Suppressor macrophage treated with lipopolysaccharide for 4 hours (primary cell): ENCODE measurements at regions not wholly inside any gene's neighbourhood (a gene's known extent, or its start where the extent isn't known, plus 50 kb on each side); places are given as distances from the start of the nearest gene placed in this dataset.
"Not testable (repeated sequence)": the region's sequence is repeated elsewhere in the genome, so short reads cannot be mapped to it uniquely, and the experiment has no call there.

Experiments
- DNase-seq: peaks from one replicate; pipeline ENCODE4 v3.0.0-alpha.2; 2020

DNA sequence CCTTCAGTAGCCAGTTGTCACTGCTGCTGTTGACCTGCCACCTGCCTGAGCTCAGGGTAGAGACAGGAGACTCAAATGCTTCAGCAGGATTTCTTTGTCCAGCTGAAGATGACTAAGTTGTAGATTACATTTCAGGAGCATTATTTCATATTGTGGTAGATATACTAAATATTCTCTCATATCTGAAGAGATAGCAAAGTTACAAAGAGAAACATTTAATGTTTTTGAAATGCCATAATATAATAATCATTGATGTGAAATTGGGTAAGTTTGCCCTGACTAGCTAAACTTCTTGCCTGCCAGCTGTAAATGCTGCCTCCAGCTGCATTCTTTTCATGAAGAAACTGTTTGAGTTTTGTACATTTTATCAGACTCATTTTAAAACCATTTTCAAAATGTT, 247.6 kb upstream of the CNKSR2 start:
- no peak for DNase-seq

DNA sequence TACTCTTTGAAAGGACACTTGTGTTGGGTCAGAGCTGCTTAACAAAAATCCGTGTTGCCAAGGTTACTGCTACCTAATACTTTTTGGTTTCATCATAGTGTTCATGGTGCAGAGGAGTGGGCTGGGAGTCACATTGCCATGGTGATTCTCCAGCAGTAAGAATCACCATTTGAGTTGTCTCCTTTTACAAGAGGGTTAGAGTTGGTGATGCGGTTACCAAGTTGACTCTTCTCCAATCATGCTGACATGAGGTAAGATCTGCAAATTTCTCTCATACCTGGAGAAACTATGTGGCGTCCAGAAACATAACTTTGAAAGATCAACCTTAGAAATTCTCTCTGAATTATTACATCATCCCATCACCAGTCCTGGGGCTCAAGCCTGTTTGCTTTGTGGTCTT, 242.9 kb upstream of the CNKSR2 start:
- DNase-seq: no peak

DNA sequence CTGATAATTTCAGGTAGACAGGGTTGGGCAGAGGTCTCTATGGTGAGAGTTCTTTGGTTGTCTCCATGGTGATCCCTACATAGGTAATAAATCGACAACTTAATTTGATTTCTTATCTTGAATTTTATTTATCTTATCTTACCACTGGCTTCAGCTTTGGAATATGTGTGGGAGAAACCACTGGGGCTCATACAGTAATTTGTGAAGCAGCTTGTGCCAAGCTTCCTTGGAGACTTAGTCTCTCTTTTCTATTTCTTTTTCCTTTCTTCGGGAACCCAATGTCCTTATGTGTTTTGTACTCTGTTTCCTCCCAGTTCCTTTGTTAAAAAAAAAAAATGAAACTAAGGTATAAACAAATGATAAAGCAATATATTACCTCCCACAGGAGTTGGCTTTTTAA, 242.4 kb upstream of the CNKSR2 start:
- no peak for DNase-seq

DNA sequence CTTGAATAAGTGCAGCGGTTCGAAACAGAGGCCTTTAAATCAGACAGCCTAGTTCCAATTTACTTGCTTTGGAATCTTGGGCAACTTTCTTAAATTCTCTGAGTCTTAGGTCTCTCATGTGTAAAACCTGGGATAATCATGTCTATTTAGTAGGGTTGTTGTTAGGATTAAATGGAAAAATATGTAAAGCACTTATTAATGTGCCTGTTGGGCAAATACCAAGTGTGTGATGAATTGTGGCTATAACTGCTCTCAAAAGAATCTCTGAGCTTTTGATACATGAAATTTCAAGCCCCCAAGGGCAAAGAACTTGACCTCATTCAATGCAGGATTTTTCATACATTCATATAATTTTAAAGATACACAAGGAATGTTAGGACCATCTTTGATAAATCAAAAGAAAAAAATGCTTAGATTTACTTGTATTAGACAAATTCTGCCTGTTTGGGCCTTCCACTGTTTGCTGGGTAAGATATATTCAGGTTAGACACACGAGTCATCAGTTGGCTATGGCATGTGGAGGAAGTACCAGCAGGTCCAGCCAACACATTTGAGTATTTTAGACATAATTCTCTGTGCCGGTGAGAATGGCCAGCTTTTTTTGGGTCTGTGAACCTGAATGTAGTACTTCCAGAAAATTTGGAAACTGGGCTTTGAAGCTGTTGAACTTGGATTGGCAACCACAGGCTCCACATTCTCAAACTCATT, 241.4 kb upstream of the CNKSR2 start:
- no peak for DNase-seq

DNA sequence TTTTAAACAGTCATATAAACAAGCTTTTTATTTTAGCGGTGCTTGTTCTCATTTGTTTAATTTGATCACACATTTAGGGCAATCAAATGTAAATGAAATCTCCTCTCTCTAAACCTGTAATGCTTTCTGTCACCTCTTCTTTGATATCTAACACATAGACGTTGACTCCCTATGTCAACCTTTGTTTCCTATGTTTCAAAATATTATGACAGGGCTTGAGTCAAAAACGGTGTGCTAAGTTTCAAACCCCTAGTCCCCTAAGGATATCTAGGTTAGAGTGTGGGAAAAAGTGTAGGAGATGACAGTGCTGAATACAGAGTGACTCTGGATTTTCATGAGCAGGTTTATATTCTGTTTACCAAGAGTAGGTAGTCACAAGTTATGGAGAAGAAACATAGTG, 224.0 kb upstream of the CNKSR2 start:
- no peak for DNase-seq

DNA sequence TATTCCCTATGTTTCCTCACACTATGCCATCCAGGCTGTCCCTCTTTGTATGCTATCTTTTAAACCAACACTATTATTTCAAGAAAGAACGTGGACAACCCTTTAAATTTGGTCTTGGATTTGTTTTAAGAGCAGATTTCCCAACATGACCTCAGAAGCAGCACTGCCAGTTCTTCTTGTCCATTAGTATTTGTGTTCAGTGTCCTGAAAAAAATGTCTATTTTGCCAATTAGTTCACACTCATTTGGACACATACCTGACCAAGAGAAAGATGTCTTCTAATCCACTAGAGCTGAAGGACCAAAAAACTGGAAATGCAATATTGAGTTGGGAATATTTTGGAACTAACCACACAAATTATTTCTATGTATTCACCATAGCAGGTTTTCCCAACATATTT, 223.2 kb upstream of the CNKSR2 start:
- no peak for DNase-seq

DNA sequence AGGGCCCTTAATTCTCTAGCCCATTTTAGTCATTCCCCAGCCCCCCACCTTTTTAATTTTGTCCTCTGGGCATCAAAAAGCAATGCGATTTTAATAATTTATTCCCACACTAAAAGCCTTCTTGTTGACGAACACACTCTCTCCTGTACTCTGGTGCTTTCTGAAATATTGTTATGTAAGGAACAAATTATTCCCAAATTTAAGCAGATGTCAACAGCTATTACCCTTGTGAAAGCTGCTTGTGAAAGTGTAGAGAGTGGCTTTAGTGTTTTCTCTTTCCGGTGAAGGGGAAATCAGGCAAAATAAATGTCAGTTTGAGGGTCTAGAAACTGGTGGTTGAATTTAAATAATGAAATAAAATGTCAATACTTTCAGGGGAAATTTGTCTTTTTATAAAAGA, 221.2 kb upstream of the CNKSR2 start:
- DNase-seq: no peak

DNA sequence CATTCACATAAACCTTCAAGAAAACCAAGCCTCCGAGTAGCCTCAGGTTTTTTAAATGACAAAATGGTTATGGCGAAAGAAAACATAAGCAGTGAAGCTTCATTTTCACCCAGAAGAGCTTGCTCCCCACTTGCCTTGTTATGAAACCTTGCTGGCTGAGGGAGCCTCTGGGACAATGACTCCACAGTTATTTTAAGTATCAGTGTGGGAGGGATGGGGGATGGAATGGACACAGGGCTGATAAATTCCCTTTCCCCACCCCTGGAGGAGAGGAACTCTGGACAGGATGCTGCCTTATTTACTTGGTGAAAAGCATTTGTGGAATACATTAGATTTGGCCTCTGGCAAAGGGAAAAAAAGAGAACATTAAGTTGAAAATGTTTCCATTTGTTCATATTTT, 220.7 kb upstream of the CNKSR2 start:
- DNase-seq: peak; percentile 8

DNA sequence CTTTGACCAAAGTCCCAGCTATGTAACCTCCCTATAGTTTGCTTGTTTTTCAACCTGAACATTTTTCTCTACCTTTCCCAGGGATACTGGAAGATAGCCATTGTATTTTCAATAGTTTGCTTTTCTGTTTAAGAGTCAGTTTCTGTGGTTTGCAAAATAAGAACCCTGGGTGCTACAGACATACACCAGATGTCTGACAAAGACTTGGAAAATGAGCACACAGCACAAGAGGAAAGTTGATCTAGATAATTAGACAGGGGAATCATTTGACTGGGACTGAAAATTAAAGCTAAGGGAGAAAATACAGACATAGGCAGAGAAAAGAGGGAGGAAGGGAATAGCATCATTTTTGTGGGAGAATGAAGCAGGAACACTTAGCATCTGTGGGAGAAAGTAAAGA, 218.3 kb upstream of the CNKSR2 start:
- no peak for DNase-seq

DNA sequence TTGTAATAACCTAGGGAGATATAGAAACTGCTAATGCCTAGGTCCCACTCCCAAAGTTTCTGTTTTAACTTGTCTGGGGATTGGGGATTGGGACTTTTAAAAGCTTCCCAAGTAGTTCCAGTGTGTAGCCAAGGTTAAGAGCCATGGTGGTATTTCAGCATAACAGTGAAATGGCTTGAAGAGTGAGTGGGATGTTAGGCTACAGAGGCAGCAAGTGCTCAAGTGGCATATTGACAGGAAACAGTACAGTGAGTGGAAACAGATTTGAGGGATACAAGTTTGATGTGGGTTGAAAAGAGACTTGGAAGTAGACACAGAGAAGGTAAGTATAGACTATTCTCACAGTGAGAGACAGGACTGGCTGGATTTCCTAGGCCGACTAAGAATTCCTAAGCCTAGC, 217.6 kb upstream of the CNKSR2 start:
- DNase-seq: no peak

DNA sequence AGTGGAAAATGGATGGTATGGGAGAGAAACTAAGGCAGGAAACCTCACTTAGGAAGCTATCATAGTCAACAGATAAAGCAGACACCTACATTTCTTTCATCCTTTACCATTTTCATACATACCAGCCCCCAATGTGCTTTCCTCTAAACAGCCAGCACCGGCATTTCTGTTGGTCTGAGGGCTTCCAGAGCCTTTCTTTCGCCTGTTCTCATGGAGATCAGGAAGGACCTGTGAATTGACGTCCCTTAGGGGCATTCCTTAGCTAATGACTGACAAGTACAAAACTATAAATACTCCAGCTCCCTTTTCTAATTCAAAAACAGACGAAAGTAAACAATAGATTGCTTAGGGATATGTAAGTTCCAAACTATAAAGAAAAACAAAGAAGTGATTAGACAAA, 215.5 kb upstream of the CNKSR2 start:
- DNase-seq: no peak

DNA sequence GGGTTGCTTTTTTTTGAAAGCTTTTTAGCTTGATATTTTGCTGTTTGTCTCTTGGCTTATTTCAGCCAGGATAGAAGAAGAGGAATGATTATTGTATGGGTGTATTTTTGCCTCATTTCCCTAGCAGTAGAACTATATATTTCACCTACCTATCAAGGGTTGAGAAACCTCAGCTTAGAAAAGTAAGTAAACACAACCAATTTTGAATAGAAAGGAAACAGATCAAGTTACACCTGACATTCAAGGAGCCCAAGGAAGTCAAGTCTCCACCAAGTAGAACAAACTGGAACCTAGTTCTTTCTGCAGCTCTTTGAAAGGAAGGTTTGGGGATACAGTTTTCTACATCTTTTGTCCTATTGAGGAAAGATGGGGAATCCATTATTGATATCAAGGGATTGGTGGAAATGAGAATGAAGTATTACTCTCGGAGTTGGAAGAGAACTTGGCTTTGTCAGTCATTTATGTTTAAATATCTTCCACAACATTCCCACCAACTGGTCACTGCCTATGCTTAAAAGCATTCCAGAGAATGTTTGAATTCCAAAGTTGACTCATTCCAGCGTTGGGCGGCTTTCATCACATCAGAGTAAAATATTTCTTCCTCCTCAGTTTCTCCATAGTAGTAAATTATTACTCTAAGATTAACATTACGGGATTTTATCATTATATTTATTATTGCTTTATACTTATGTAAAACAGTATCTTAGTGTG, 207.8 kb upstream of the CNKSR2 start:
- DNase-seq: no peak

DNA sequence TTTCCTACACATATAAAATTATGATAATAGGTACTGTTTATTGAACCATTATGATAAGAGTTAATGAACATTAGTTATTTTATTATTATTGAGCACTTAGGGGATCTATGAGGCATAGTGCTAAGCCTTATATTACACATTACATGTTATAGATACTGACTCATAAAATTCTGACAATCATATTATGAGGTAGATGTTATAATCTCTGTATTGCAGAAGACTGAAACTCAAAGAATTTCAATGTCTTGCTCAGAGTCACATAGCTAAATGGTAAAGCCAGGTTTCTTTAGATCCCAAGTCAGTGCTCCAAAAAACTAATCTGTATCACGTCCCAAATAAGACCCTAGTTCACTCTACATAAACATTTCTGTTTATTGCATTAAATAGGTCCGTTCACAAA, 207.2 kb upstream of the CNKSR2 start:
- DNase-seq: no peak

DNA sequence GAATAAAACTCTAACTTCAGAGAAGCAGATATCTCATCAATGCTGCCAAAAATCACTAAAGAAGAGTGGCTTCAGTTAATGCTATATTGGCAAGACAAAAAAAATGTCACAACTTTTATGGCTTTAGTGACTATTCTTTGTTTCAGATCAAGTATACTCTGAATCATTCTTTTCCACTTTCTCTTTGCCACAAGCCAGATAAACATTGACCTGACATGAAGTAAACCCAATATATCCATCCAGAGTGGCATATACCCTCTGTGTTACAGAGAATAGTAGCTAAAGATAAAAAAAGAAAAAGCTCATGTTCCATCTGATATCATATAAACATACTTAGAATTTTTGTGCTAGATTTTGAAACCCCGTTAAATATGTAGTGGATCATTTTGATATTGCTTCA, 206.7 kb upstream of the CNKSR2 start:
- DNase-seq: no peak

DNA sequence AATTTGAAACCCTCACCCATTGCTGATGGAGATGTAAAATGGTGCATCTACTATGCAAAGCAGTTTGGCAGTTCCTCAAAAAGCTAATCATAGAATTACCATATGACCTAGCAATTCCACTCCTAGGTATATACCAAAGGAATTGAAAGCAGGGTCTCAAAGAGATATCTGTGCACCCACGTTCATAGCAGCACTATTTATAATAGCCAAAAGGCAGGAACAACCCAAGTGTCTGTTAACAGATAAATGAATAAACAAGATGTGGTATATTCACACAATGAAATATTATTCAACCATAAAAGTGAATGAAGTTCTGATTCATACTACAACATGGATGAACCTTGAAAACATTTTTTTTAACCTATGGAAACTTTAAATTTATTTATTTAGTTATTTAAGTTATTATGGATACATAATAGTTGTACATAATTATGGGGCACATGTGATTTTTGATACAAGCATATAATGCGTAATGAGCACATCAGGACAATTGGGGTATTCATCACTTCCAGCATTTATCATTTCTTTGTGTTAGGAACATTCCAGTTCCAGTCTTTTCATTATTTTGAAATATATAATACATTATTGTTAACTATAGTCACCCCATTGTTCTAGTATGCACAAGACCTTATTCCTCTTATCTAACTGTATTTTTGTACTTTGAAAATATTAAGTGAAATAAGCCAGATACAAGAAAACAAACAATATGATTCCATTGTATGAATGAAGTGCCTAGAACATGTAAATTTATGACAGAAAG, 205.6 kb upstream of the CNKSR2 start:
- no peak for DNase-seq

DNA sequence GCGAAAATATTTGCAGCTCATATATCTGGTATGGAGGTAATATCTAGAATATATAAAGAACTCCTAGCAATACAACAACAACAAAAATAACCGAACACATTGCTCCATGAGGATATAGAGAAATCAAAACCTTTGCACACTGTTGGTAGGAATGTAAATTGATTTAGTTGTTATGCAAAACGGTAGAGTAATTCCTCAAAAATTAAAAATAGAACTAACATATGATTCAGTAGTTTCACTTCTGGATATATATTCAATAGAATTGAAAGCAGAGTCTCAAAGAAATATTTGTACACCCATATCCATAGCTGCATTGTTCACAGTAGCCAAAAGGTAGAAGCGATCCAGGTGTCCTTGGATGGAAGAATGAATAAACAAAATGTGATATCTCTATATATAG, 203.0 kb upstream of the CNKSR2 start:
- DNase-seq: peak; percentile 15

DNA sequence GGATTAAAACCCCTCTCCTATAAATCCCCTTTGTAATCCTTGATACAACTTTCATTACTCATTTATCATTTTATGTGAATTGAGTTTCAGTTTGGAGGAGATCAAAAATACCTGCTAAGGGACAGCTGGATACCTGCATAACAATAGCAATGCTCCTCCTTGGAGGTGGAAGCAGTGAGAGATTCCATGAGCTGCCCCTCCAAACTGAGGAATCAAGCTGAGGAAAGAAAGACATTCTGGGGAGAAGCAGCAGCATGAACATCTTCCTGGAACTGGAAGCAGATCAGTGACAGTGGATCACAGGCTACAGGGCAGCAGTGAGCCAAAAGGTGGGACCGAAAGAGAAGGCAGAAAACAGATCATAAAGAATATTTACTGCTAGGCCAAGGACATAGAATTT, 199.8 kb upstream of the CNKSR2 start:
- no peak for DNase-seq

DNA sequence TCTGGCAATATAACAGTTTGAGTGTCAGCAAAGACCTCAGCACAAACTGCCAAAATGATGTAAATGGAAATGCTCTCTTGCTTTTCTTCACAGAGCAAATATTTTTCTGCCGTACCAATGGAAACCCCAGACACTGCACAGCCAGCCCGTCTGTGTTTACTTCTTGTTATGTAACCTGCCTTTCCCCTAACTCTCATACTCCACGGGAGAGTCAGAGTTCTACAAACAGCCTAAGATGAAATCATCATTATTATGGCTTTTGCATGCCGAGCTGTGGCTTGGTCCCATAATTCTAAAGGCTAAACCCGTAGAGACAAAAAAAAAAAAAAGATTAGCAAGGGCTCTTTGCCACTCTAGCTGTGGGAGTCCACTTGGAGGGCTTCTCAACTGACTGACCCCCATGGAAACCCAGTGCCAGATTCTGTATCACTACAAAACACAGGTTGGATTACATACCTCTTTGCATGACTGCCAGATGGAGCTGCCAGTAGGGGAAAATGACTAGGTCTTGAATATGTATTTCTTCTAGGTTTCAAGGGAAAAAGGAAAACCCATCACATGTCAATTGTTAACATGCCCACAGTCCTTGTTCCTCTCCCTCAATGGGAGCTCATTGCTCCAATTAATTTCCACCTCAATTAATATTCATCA, 197.2 kb upstream of the CNKSR2 start:
- DNase-seq: no peak

DNA sequence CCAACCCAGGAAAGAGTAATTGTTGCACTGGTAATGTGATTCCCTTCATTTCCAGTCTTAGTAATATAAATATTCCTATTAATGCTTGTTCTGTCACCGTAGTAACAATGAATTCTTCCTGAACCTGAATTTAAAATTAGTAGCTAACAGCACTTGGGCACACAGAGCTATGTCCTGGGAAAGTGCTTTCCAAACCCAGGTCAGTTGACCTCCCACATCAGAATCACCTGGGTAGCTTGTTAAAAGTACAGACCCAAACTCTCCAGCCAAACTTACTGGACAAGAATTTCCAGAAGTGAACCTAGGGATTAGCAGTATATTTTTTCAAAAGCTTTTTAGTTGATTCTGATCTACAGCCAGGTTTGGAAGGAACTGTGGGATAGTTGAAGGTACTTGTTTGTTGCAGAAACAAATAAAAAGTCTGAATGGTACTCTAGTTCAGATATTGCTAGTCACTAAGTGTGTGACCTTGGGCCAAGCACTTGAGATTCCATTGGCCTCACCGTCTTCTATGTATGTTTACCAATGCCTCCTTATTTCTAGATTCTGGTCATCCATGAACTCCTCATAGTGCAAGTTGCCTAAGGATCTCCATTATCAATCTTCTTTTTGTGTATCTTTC, 192.9 kb upstream of the CNKSR2 start:
- no peak for DNase-seq

DNA sequence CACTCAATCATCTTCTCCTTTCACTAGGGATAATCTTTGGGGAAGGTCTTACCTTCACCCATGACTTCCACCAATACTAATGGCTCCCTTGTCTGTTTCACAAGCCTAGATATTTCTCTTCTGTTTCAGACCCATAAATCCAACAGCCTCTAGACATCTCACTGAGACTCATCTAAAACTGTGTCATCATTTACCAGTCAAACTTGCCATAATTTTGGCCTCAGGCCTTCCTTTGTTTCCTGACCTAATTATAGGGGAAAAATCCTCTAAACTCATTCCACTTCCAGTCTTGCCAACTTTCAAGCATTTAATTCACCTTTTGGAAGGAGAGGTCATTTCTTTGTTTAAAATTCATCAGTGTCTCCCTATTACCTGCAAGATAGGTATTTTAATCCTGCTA, 181.0 kb upstream of the CNKSR2 start:
- DNase-seq: no peak

DNA sequence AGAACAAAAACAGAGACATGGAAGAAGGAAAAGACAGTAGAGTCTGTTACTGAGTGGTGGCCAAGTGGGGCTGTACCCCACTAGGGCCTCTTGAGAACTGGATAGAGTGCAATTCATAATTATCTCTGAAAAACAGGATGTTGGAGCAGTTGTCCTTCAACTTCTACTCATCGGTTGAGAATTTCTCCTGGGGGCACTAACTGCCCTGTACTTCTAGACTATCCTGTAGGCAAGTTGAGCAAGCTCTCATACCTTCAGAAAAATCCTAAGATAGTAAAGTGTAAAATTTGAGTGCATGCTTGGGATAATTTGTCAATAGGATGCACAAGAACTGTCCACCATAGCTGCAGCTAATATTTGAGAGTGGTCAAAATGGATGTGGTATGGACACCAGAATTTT, 179.7 kb upstream of the CNKSR2 start:
- no peak for DNase-seq

DNA sequence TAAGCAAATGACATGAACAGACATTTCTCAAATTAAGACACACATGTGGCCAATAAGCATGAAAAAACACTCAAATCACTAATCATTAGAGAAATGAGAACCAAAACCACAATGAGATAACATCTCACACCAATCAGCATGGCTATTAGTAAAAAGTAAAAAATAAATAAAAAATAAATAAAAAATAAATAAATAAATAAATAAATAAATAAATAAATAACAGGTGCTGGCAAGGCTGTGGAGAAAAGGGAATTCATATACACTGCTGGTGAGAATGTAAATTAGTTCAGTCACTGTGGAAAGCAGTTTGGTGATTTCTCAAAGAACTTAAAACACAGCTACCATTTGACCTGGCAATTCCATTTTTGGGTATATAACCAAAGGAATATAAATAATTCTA, 167.1 kb upstream of the CNKSR2 start:
- no peak for DNase-seq

DNA sequence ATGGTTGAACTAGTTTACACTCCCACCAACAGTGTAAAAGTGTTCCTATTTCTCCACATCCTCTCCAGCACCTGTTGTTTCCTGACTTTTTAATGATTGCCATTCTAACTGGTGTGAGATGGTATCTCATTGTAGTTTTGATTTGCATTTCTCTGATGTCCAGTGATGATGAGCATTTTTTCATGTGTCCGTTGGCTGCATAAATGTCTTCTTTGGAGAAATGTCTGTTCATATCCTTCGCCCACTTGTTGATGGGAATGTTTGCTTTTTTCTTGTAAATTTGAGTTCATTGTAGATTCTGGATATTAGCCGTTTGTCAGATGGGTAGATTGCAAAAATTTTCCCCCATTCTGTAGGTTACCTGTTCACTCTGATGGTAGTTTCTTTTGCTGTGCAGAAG, 155.0 kb upstream of the CNKSR2 start:
- not testable (repeated sequence) for DNase-seq
